ENCODE measurements at regions not wholly inside any gene's neighbourhood (a gene's known extent, or its start where the extent isn't known, plus 50 kb on each side); places are given as distances from the start of the nearest gene placed in this dataset.

- TF ChIP-seq CTCF (IDR thresholded peaks at IDR 0.05; ENCODE audit: poor library complexity, severe bottlenecking) (no peak), EP300 (conservative IDR thresholded peaks at IDR 0.05; ENCODE audit: poor library complexity, severe bottlenecking) (no peak), POLR2AphosphoS5 (IDR thresholded peaks at IDR 0.05) (no peak), EZH2 (IDR thresholded peaks at IDR 0.05; ENCODE audit: borderline replicate concordance, insufficient read depth, low read length, poor library complexity, severe bottlenecking) (no peak)
- TF ChIP-seq, protein P1, sequence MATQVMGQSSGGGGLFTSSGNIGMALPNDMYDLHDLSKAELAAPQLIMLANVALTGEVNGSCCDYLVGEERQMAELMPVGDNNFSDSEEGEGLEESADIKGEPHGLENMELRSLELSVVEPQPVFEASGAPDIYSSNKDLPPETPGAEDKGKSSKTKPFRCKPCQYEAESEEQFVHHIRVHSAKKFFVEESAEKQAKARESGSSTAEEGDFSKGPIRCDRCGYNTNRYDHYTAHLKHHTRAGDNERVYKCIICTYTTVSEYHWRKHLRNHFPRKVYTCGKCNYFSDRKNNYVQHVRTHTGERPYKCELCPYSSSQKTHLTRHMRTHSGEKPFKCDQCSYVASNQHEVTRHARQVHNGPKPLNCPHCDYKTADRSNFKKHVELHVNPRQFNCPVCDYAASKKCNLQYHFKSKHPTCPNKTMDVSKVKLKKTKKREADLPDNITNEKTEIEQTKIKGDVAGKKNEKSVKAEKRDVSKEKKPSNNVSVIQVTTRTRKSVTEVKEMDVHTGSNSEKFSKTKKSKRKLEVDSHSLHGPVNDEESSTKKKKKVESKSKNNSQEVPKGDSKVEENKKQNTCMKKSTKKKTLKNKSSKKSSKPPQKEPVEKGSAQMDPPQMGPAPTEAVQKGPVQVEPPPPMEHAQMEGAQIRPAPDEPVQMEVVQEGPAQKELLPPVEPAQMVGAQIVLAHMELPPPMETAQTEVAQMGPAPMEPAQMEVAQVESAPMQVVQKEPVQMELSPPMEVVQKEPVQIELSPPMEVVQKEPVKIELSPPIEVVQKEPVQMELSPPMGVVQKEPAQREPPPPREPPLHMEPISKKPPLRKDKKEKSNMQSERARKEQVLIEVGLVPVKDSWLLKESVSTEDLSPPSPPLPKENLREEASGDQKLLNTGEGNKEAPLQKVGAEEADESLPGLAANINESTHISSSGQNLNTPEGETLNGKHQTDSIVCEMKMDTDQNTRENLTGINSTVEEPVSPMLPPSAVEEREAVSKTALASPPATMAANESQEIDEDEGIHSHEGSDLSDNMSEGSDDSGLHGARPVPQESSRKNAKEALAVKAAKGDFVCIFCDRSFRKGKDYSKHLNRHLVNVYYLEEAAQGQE (IDR thresholded peaks at IDR 0.05; ENCODE audit: borderline replicate concordance) = no peak
Observed at GRCh38 chr3:99330281-99330680, 308.1 kb upstream of the COL8A1 start.

Data from neural cell (in vitro differentiated cells).